ENCODE measurements at regions not wholly inside any gene's neighbourhood (a gene's known extent, or its start where the extent isn't known, plus 50 kb on each side); places are given as distances from the start of the nearest gene placed in this dataset.
A peak's percentile ranks its signal among the peaks of the same experiment; 100 is the strongest.

DNA sequence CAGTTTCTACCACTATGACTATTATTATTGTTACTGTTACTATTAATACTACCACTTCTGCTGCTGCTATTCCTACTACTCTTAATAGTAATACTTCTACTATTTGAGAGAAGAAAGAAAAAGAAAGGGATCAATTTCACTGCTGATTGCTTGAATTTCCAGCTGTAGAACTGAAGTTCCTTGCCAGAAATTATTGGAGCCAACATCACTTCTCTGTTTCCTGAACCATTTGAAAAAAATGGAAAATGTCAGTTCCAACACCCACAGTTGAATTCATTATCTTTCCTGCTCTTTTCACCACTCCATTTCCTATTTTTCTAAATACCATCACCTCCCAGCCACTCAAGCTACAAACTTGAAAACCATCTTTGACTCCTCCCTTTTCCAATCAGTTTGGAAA lies 54.1 kb upstream of the PIK3C2G start:
- H3K27ac Mint-ChIP-seq = no peak overlapping the region
- no peaks in the 10 kb centered on the region for H3K27me3 Mint-ChIP-seq
- no peak for ATAC-seq
- no peaks in the 10 kb centered on the region for H3K9me3 ChIP-seq (ENCODE audit: control insufficient read depth, low read length, poor library complexity, severe bottlenecking)
- DNase-seq = no peak
- H3K4me1 Mint-ChIP-seq = no peaks in the 10 kb centered on the region
- no peak overlapping the region for H3K4me3 Mint-ChIP-seq
- H3K36me3 Mint-ChIP-seq (ENCODE audit: low read depth) = no peaks in the 10 kb centered on the region

DNA sequence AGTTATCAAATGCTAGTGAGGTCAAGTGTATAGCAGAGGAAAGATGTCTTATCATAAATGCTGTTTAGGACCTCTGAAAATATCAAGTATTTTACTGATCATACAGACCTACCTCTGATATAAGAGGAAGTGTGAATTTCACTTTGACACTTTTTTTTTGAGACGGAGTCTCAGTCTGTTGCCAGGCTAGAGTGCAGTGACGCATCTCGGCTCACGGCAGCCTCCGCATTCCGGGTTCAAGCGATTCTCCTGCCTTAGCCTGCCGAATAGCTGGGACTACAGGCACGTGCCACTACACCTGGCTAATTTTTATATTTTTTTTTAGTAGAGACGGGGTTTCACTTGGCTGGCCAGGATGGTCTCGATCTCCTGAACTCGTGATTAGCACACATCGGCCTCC lies 55.1 kb upstream of the PIK3C2G start:
- no peaks in the 10 kb centered on the region for H3K9me3 ChIP-seq (ENCODE audit: control insufficient read depth, low read length, poor library complexity, severe bottlenecking)
- H3K36me3 Mint-ChIP-seq (ENCODE audit: low read depth) = no peaks in the 10 kb centered on the region
- ATAC-seq = no peak
- no peak overlapping the region for H3K4me3 Mint-ChIP-seq
- H3K27me3 Mint-ChIP-seq = no peaks in the 10 kb centered on the region
- H3K27ac Mint-ChIP-seq = no peak overlapping the region
- DNase-seq = no peak
- H3K4me1 Mint-ChIP-seq = no peaks in the 10 kb centered on the region

DNA sequence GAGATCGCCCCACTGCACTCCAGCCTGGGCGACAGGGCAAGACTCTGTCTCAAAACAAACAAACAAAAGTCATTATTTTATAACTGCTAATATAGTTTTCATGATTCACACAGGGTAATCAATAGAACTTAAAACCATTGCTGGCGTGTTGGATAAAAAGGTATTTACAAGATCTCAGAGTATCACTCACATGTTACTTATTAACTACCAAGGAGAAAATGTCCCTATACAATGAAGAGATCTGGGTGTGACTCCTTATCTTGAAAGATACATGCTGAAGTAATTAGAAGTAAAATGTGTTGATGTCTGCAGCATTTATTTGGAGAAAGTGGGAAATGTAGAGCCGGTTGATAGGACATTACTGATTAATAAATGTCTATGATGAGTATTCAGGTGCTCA lies 57.3 kb upstream of the PIK3C2G start:
- ATAC-seq = no peak
- H3K27ac Mint-ChIP-seq = no peak overlapping the region

DNA sequence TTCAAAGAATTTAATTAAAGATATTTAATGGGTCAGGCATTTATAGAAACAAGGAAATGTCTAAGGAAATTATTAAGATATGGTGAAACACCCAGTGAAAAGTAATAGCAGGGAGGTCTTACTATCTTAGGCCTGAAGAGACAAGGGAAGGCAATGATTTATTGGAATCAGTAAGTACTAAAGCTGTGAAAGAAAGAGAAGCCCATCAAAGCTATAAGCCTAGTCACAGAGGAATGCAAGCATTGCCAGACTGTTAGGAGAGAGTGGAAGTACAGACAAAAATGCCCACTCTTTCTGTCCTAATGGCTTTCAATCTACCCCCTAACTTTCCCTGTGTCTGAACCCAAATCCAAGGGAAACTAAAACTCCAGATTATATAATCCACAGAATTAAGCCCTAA lies 69.2 kb upstream of the PIK3C2G start:
- Mint-ChIP-seq H3K27me3 (no peaks in the 10 kb centered on the region), H3K4me3 (no peak overlapping the region), H3K27ac (no peak overlapping the region), H3K4me1 (no peaks in the 10 kb centered on the region), H3K36me3 (ENCODE audit: low read depth) (no peaks in the 10 kb centered on the region)
- DNase-seq (no peak), ATAC-seq (no peak)
- H3K9me3 ChIP-seq (ENCODE audit: control insufficient read depth, low read length, poor library complexity, severe bottlenecking) = no peaks in the 10 kb centered on the region

More for the DNA sequence above, 57.3 kb upstream of the PIK3C2G start:
- no peaks in the 10 kb centered on the region for H3K9me3 ChIP-seq (ENCODE audit: control insufficient read depth, low read length, poor library complexity, severe bottlenecking)
- Mint-ChIP-seq H3K4me3 (no peak overlapping the region), H3K36me3 (ENCODE audit: low read depth) (no peaks in the 10 kb centered on the region), H3K27me3 (no peaks in the 10 kb centered on the region), H3K4me1 (no peaks in the 10 kb centered on the region)
- no peak for DNase-seq

DNA sequence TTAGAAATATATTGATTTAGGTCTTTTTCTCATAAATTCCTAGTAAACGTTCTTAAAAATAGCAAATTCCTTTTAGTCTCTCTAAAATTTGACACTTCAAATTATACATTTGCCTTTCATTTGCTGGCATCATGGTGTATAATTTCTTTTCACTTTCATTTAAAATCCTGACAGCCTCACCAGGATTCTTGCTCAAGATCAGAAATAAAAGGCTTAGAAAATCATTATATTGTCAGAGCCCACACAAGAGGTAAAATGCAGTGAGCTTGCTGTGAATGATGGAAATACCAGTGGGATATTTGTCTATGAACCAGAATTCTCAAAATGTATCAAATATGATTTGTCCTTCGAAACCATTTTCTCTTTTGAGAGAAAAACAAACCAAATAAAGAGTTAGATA lies 78.2 kb upstream of the PIK3C2G start:
- no peak for ATAC-seq

DNA sequence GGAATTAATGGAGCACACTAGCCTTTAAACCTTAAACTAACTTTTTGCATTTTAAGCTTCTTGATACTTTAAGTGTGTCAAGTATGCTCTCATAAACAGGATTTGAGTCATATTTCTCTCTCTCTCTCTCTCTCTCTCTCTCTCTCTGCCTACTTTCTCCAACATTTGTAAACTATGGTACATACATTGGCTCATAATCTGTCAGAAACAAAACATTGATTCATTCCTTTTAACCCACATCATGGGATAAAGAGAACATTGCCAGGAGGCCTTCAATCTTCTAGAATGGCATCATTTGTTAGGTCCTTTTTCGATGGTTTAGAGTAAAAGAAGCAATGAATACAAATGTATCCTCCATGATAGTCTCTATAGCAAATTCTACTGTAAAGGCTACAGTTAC lies 81.6 kb upstream of the RERGL start:
- no peaks in the 10 kb centered on the region for H3K36me3 Mint-ChIP-seq (ENCODE audit: low read depth)
- no peaks in the 10 kb centered on the region for H3K4me1 Mint-ChIP-seq
- no peaks in the 10 kb centered on the region for H3K27me3 Mint-ChIP-seq
- DNase-seq = no peak
- no peaks in the 10 kb centered on the region for H3K9me3 ChIP-seq (ENCODE audit: control insufficient read depth, low read length, poor library complexity, severe bottlenecking)
- no peak overlapping the region for H3K4me3 Mint-ChIP-seq
- ATAC-seq = no peak
- no peak overlapping the region for H3K27ac Mint-ChIP-seq

More for the DNA sequence above, 78.2 kb upstream of the PIK3C2G start:
- no peaks in the 10 kb centered on the region for H3K9me3 ChIP-seq (ENCODE audit: control insufficient read depth, low read length, poor library complexity, severe bottlenecking)
- Mint-ChIP-seq H3K27me3 (no peaks in the 10 kb centered on the region), H3K4me1 (no peaks in the 10 kb centered on the region), H3K27ac (no peak overlapping the region), H3K4me3 (no peak overlapping the region), H3K36me3 (ENCODE audit: low read depth) (no peaks in the 10 kb centered on the region)
- no peak for DNase-seq

DNA sequence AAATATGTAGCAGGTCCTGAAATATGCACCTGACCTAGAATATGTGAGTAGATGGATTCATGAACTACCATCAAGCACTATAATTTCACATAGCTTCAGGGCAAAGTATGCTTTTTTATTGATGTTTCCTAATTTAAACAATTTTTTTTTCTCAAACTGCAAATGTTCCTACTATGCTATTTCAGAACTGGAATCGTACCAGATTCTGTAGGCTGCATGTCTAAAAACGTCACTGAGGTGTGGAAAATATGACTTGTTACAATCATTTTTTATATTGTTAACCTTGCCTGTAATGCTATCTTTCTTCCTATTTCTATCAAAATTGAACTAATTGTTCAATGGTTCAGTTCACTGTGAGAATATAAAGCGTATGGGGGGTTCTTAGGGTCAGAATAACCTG lies 78.0 kb upstream of the RERGL start:
- H3K36me3 Mint-ChIP-seq (ENCODE audit: low read depth) = no peaks in the 10 kb centered on the region
- peaks cover 7% of the 10 kb centered on the region for H3K4me1 Mint-ChIP-seq
- no peaks in the 10 kb centered on the region for H3K9me3 ChIP-seq (ENCODE audit: control insufficient read depth, low read length, poor library complexity, severe bottlenecking)
- no peaks in the 10 kb centered on the region for H3K27me3 Mint-ChIP-seq
- DNase-seq = no peak
- no peak for ATAC-seq
- H3K27ac Mint-ChIP-seq = no peak overlapping the region
- H3K4me3 Mint-ChIP-seq = no peak overlapping the region

DNA sequence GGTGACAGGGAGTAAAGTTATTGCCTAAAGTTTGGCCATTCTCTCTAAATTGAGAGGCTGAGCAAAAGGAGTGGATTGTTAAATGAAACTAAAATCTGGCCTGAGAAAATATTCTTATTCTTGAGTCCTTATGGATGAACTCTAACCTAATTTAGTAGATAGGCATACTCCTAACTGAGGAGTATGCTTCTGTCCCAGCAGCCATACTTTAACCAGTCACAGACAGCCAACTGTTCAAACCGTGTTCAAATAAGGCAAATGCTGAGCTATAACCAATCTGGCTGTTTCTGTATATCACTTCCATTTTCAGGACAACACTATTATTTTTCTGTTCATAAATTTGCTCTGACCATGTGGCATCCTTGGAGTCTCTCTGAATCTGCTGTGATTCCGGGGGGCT lies 75.9 kb upstream of the RERGL start:
- DNase-seq = no peak
- no peaks in the 10 kb centered on the region for H3K36me3 Mint-ChIP-seq (ENCODE audit: low read depth)
- H3K9me3 ChIP-seq (ENCODE audit: control insufficient read depth, low read length, poor library complexity, severe bottlenecking) = no peaks in the 10 kb centered on the region
- no peaks in the 10 kb centered on the region for H3K27me3 Mint-ChIP-seq
- peak overlapping the region; percentile 84 for H3K27ac Mint-ChIP-seq
- no peak for ATAC-seq
- peak overlapping the region; percentile 78 for H3K4me3 Mint-ChIP-seq
- peaks cover 7% of the 10 kb centered on the region for H3K4me1 Mint-ChIP-seq

DNA sequence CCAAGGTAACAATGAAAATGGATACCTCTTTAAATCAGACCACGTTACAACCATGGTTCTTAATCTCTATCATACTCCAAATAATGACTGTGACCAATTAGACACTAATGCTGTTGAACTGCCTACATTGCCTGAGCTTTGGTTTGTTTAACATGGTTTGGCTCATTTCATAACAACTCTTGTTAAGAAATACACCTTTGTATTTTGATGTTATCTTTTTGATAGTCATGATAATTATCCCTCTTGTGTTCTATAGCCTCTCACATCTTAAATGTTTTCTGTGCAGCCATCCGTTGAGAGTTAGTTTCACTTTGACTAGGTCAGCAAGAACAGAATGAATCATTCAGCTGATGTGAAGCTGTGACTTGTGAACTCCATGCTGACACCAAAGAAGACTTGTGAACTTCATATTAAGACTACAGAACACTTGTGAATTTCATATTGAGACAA lies 75.5 kb upstream of the RERGL start:
- H3K36me3 Mint-ChIP-seq (ENCODE audit: low read depth) = no peaks in the 10 kb centered on the region
- DNase-seq (no peak), ATAC-seq (peak; percentile 64)
- H3K4me1 Mint-ChIP-seq = peaks cover 7% of the 10 kb centered on the region
- H3K27me3 Mint-ChIP-seq = no peaks in the 10 kb centered on the region
- peak overlapping the region; percentile 84 for H3K27ac Mint-ChIP-seq
- no peaks in the 10 kb centered on the region for H3K9me3 ChIP-seq (ENCODE audit: control insufficient read depth, low read length, poor library complexity, severe bottlenecking)
- H3K4me3 Mint-ChIP-seq = peak overlapping the region; percentile 78

DNA sequence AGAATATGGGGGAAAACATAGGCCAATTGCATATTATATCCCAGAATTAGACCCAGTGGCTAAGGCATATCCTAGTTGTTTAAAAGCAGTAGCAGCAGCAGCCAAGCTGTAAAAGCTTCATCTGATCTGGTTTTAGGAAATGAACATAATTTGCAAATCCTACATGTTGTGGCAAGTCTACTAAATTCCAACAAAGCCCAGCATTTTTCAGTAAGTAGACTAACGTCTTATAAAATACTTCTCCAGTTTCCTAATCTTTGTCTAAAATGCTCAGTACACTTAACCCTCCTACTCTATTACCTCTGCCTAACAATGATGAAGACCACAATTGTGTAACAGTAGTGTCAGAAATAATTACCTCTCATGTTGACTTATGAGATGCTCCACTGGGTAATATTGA lies 70.9 kb upstream of the RERGL start:
- Mint-ChIP-seq H3K36me3 (ENCODE audit: low read depth) (no peaks in the 10 kb centered on the region), H3K27me3 (no peaks in the 10 kb centered on the region), H3K4me3 (no peak overlapping the region), H3K27ac (no peak overlapping the region), H3K4me1 (peaks cover 7% of the 10 kb centered on the region)
- no peaks in the 10 kb centered on the region for H3K9me3 ChIP-seq (ENCODE audit: control insufficient read depth, low read length, poor library complexity, severe bottlenecking)
- DNase-seq (no peak), ATAC-seq (no peak)

DNA sequence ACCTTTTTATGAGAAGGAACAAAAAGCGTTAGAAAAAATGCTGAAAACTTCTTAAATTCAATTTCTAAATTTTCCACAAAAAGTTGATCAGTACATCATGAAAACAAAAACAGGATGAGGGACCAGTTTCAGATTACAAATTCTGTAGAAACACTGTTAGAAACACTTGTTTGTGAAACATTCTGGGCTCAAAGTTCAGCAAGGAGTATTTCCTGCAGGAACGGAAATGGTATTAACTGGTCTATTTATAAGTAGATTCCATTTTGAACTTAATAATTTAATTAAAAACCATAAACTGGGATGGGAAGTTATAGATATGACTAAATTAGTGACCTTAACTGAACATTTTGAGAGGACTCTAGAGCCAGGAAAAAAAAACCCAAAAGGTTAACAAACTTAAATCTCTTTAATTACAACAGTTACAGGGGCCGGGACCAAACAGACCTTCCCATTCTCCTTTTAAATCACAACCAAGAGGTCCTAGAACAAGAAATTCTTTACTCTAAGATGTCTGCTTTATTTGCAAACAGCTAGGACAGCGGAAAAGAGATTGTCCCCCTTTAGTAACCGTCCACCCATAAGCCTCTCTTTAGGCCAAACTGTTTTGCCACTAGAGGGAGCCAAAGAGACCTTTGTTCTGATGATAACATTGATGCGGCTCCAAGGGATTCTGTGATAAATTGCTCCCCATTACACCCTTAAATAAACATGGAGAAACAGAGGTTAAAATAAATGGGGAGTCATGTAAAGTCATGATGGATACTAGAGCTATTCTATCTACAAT lies 69.0 kb upstream of the RERGL start:
- H3K27me3 Mint-ChIP-seq = no peaks in the 10 kb centered on the region
- no peak overlapping the region for H3K4me3 Mint-ChIP-seq
- no peaks in the 10 kb centered on the region for H3K9me3 ChIP-seq (ENCODE audit: control insufficient read depth, low read length, poor library complexity, severe bottlenecking)
- H3K36me3 Mint-ChIP-seq (ENCODE audit: low read depth) = no peaks in the 10 kb centered on the region
- ATAC-seq = peak; percentile 49
- H3K4me1 Mint-ChIP-seq = no peaks in the 10 kb centered on the region
- H3K27ac Mint-ChIP-seq = no peak overlapping the region
- DNase-seq = peak in 1 of 3 donors; percentile 7

DNA sequence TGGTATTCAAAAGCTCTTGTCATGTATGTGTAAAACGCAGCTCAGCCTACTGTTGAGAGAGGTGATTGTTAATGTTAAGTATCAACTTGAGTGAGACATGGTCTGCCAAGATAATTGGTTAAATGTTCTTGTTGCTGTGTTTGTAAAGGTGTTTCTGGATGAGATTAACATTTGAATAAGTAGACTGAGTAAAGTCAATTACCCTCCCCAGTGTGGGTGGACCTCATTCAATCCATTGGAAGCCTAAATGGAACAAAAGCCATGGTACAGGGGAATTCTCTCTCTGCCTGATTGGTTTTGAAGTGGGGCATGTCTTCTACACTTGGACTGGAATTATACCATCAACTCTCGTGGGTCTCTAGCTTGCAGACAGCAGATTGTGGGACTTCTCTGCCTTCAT lies 63.8 kb upstream of the RERGL start:
- H3K9me3 ChIP-seq (ENCODE audit: control insufficient read depth, low read length, poor library complexity, severe bottlenecking) = no peaks in the 10 kb centered on the region
- Mint-ChIP-seq H3K27ac (no peak overlapping the region), H3K27me3 (no peaks in the 10 kb centered on the region), H3K4me3 (no peak overlapping the region), H3K4me1 (peaks cover 3% of the 10 kb centered on the region), H3K36me3 (ENCODE audit: low read depth) (no peaks in the 10 kb centered on the region)
- ATAC-seq (no peak), DNase-seq (no peak)

DNA sequence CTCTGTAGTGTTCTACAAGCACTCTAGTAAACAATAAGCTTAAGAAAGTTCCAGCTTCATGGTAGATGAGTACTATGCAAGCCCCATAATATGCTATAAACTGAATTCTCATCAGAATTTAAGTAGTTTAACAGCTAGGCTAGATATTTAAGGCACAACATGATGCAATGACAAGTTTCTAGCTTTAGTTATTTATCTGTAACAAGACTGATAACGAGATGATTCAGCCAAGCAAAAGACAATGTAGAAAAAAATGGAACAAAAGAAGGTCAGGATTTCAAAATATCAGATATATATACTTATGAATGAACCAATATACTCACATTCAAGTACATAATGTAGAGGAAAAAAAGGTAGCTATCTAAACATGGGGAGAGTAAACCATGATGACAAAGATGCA lies 61.0 kb upstream of the RERGL start:
- Mint-ChIP-seq H3K27ac (no peak overlapping the region), H3K36me3 (ENCODE audit: low read depth) (no peaks in the 10 kb centered on the region), H3K4me3 (no peak overlapping the region), H3K4me1 (peaks cover 3% of the 10 kb centered on the region), H3K27me3 (peaks cover 2% of the 10 kb centered on the region)
- ATAC-seq (no peak), DNase-seq (no peak)
- H3K9me3 ChIP-seq (ENCODE audit: control insufficient read depth, low read length, poor library complexity, severe bottlenecking) = no peaks in the 10 kb centered on the region

DNA sequence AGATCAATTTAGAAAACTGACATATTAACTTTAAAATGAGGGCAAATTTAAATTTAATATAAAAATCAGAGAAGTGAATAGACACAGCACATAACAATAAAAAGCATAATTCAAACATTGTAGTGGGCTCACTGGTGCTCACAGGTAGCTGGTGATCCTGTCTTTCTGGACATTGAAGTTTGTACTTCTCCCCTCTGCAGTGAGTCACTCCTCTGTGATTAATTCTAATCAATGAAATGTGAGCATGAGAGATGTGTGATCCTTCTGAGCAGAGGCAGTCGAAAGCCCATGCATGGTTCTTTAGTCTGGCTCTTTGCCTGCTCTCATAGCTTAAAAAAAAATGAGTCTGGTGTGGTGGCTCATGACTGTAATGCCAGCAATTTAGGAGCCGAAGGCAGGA lies 59.0 kb upstream of the RERGL start:
- DNase-seq = no peak
- Mint-ChIP-seq H3K4me3 (no peak overlapping the region), H3K4me1 (peaks cover 3% of the 10 kb centered on the region), H3K27me3 (peaks cover 7% of the 10 kb centered on the region), H3K27ac (no peak overlapping the region), H3K36me3 (ENCODE audit: low read depth) (no peaks in the 10 kb centered on the region)
- H3K9me3 ChIP-seq (ENCODE audit: control insufficient read depth, low read length, poor library complexity, severe bottlenecking) = no peaks in the 10 kb centered on the region
- no peak for ATAC-seq
